HFFc6 (cell line): ENCODE measurements at regions not wholly inside any gene's neighbourhood (a gene's known extent, or its start where the extent isn't known, plus 50 kb on each side); places are given as distances from the start of the nearest gene placed in this dataset.
A peak's percentile ranks its signal among the peaks of the same experiment; 100 is the strongest.

Experiments
- DNase-seq: peaks from one replicate; pipeline ENCODE4 v3.0.0-alpha.2; 2018
- H3K27ac Mint-ChIP-seq: 2 replicates; pipeline ENCODE4 v1.8.0; 2020; ENCODE audit warnings: mild to moderate bottlenecking, mixed read lengths
- H3K27me3 Mint-ChIP-seq: 2 replicates; pipeline ENCODE4 v1.8.0; 2021; ENCODE audit warnings: mild to moderate bottlenecking, moderate library complexity, mixed read lengths; ENCODE audit not compliant: insufficient read depth
- H3K36me3 Mint-ChIP-seq: 2 replicates; pipeline ENCODE4 v1.8.0; 2021; ENCODE audit warnings: low read depth, mixed read lengths
- H3K4me1 Mint-ChIP-seq: 2 replicates; pipeline ENCODE4 v1.8.0; 2020; ENCODE audit warnings: low read depth, mixed read lengths
- H3K4me3 Mint-ChIP-seq: 2 replicates; pipeline ENCODE4 v1.8.0; 2020; ENCODE audit warnings: mild to moderate bottlenecking, moderate library complexity, mixed read lengths
- H3K9me3 Mint-ChIP-seq: 2 replicates; pipeline ENCODE4 v1.8.0; 2020; ENCODE audit warnings: mild to moderate bottlenecking, mixed read lengths
- TF ChIP-seq, protein P1 (sequence below): fragments of 200-600 bp; sonication (generic); IDR thresholded peaks from 2 replicates; pipeline ENCODE4 v1.5.0; 2021; ENCODE audit warnings: antibody characterized with exemption, mild to moderate bottlenecking

DNA sequence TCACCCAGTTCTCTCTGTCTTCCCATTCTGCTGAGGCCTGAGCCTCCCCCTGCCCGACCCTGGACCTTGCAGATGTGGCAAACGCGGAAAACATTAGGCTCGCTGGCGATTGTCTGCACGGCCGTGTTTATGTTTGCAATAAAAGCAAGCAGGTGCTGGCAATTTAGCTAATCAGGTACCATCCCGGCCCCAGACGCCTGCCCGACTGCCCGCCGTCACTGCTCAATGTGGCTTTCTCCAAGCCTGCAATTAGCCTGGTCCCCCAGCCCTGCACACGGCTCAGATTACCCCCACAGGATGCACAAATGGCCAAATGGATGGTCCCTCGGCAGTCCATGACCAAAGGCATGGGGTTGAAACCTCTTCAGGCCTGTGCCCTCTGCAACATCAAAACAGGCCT is 259.7 kb downstream of the MN1 start:
- TF ChIP-seq, protein P1, sequence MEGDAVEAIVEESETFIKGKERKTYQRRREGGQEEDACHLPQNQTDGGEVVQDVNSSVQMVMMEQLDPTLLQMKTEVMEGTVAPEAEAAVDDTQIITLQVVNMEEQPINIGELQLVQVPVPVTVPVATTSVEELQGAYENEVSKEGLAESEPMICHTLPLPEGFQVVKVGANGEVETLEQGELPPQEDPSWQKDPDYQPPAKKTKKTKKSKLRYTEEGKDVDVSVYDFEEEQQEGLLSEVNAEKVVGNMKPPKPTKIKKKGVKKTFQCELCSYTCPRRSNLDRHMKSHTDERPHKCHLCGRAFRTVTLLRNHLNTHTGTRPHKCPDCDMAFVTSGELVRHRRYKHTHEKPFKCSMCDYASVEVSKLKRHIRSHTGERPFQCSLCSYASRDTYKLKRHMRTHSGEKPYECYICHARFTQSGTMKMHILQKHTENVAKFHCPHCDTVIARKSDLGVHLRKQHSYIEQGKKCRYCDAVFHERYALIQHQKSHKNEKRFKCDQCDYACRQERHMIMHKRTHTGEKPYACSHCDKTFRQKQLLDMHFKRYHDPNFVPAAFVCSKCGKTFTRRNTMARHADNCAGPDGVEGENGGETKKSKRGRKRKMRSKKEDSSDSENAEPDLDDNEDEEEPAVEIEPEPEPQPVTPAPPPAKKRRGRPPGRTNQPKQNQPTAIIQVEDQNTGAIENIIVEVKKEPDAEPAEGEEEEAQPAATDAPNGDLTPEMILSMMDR, result no peak
- no peak overlapping the region for H3K4me3 Mint-ChIP-seq
- H3K27me3 Mint-ChIP-seq, result peaks cover 31% of the 10 kb centered on the region
- no peak for DNase-seq
- no peaks in the 10 kb centered on the region for H3K9me3 Mint-ChIP-seq
- no peaks in the 10 kb centered on the region for H3K4me1 Mint-ChIP-seq
- no peaks in the 10 kb centered on the region for H3K36me3 Mint-ChIP-seq
- no peak overlapping the region for H3K27ac Mint-ChIP-seq

DNA sequence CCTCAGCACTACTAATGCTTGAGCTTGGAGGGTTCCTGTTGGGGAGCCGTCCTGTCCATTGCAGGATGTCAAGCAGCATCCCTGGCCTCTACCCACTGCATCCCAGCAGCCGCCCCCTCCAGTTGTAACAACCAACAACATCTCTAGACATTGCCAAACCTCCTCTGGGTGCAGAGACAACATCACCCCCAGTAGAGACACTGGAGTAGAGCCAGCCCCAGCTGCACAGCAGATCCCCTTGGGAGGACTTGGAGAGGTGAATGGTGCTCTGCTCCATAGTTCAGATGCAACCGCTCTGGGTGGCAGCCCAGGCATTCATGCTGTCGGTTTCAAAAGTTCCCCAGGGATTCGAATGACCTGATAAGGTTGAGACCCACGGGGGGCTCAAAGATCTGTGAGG is 259.0 kb downstream of the MN1 start:
- H3K27me3 Mint-ChIP-seq, result peaks cover 31% of the 10 kb centered on the region
- no peaks in the 10 kb centered on the region for H3K9me3 Mint-ChIP-seq
- H3K36me3 Mint-ChIP-seq, result no peaks in the 10 kb centered on the region
- no peak overlapping the region for H3K27ac Mint-ChIP-seq
- H3K4me1 Mint-ChIP-seq, result no peaks in the 10 kb centered on the region
- DNase-seq, result no peak
- TF ChIP-seq, protein P1, result no peak
- no peak overlapping the region for H3K4me3 Mint-ChIP-seq

DNA sequence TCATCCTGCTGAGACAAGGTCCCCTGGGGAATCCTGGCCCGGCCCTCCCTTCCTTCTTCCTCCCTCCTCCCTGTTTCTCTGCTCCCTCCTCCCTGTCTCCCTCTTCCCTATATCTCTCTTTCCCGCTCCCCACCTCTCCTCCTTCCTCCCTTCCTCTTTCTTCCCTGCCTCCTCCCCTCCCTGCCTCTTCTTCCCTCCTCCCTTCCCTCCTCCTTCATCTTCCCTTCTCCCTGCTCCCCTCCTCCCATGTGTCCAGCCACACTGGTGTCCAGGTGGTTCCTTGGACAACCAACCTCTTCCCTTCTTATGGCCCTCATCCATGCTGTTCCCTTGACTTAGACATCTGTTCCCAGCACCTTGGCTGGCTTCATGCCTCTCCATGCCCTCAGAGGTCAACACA is 258.1 kb downstream of the MN1 start:
- H3K36me3 Mint-ChIP-seq, result no peaks in the 10 kb centered on the region
- H3K9me3 Mint-ChIP-seq, result no peaks in the 10 kb centered on the region
- TF ChIP-seq, protein P1, result no peak
- H3K27ac Mint-ChIP-seq, result no peak overlapping the region
- no peak overlapping the region for H3K4me3 Mint-ChIP-seq
- H3K4me1 Mint-ChIP-seq, result no peaks in the 10 kb centered on the region
- no peak for DNase-seq
- H3K27me3 Mint-ChIP-seq, result peaks cover 31% of the 10 kb centered on the region

DNA sequence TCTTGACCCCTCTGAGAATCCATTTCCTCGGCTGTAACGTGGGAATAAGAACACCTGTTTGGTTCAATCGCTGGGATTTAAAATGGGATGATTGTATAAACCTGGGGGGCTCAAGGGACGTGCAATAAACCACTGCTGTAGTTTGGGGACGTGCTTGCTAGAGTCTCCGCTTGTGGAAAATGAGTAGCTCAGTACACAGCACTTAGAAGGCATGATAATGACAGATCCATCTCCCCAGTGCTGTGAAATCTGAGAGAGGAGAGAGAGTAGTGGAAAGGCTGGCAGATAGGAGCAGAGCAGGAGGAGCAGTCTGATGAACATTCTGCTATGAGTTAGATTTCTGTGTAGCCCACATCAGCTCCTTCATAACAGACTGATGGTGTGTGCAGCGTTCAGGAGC is 256.5 kb downstream of the MN1 start:
- no peaks in the 10 kb centered on the region for H3K9me3 Mint-ChIP-seq
- TF ChIP-seq, protein P1, result no peak
- no peak overlapping the region for H3K27ac Mint-ChIP-seq
- no peak for DNase-seq
- H3K4me1 Mint-ChIP-seq, result no peaks in the 10 kb centered on the region
- no peak overlapping the region for H3K4me3 Mint-ChIP-seq
- H3K36me3 Mint-ChIP-seq, result no peaks in the 10 kb centered on the region
- peaks cover 32% of the 10 kb centered on the region for H3K27me3 Mint-ChIP-seq

DNA sequence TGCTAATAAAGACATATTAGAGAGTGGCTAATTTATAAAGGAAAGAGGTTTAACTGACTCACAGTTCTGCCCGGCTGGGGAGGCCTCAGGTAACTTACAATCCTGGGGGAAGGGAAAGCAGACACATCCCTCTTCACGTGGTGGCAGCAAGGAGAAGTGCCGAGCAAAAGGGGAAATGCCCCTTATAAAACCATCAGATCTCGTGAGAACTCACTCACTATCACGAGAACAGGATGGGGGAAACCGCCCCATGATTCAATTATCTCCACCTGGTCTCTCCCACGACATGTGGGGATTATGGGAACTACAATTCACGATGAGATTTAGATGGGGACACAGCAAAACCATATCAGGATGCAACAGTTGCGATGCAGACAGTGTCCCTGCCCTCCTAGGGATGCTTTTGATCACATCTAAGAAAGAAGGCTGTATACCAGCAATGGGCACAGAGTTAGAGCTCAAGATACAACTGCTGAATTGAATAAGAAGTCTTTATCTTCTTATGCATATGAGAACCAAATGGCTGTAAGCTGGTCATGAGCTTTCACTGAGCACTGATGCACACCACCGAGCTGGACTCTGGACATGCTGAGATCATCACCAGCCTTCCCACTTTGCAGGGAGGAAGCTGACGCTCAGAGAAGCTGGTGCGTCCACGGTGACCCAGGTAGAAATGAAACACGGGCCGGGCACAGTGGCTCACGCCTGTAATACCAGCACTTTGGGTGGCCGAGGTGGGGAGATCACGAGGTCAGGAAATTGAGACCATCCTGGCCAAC is 255.2 kb downstream of the MN1 start:
- DNase-seq, result no peak
- Mint-ChIP-seq H3K27ac (no peak overlapping the region), H3K27me3 (peaks cover 26% of the 10 kb centered on the region), H3K4me3 (no peak overlapping the region), H3K9me3 (no peaks in the 10 kb centered on the region), H3K4me1 (no peaks in the 10 kb centered on the region), H3K36me3 (no peaks in the 10 kb centered on the region)
- TF ChIP-seq, protein P1, result 0 out of 2 replicates have a peak, but pooled peaks have one; percentile 17
